NAMALWA (cell line): ENCODE measurements at regions not wholly inside any gene's neighbourhood (a gene's known extent, or its start where the extent isn't known, plus 50 kb on each side); places are given as distances from the start of the nearest gene placed in this dataset.

Experiments
- DNase-seq: peaks from one replicate; pipeline ENCODE4 v3.0.0-alpha.2; 2015; ENCODE audit warnings: low spot score

DNA sequence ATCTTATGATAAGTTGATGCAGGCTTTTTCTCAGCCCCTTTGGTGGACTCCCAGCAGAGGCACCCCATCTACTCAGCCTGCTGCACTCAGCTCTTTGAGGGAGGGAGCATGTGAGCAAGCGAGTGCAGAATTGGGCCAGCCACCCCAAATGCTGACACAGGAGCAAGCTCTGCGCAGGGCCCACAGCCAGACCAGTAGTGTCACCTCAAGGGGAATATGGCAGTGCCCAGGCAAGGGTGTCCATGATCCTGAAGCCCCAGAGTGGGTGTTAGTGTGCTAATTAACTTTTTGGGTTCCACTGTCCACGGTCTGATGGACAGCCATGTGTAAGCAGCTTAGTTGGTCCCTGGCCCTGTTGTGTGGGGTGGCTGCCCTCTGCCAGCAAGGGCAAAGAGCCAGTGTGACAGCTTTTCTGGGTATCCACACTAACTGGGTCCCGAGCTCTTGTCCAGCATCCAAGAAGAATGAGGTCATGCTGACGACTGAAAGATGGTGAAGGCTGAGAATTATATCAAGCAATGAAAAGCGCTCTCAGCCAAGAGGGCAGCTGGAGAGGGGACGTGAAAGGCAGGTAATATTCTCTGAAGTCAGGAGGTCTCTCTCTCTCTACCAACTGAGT, 898.3 kb upstream of the PCDH9 start:
- no peak for DNase-seq

DNA sequence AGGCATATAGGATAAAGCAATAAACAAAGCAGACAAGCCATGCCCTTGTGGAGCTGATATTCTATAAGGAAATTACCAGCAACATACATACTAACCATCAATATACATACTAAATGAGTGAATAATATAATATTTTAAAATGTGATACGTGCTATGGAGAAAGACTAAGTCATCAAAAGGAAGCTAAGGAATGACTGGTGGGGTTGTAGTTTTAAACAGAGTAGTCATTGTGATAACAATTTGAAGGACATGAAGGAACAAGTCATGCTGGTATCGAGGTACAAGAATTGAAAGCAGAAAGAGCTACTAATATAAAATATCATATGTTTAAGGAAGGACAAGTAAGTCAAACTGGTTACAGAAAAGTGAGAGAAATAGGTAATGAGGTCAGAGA, 894.9 kb upstream of the PCDH9 start:
- DNase-seq: no peak

DNA sequence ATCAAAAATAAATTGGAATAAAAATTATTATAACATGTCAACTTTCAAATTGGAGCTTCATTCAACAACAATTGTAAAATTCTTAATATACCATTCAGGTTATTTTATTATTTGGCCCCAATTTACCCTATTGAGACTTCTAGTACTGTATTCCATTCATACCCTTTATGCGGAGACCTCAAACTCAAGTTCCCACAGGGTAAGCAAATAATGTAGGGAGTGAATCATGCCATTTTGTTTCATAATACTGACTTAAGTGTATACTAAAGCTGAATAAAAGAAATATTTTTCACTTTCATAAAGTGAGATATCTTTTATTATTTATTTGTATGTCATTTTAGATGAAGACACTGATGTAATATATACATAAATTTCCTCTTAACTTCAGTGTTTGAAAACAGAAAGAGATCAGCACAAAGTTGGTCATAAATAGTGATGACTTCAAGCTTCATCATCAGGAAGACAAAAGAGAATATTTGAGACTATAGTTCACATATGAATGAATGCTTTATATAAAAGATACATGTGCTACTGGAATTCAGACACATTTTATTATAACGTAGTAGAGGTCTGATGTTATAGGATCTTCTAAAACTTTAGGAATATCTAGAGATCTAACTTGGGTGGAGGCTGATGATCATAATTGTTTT, 894.4 kb upstream of the PCDH9 start:
- DNase-seq: no peak

DNA sequence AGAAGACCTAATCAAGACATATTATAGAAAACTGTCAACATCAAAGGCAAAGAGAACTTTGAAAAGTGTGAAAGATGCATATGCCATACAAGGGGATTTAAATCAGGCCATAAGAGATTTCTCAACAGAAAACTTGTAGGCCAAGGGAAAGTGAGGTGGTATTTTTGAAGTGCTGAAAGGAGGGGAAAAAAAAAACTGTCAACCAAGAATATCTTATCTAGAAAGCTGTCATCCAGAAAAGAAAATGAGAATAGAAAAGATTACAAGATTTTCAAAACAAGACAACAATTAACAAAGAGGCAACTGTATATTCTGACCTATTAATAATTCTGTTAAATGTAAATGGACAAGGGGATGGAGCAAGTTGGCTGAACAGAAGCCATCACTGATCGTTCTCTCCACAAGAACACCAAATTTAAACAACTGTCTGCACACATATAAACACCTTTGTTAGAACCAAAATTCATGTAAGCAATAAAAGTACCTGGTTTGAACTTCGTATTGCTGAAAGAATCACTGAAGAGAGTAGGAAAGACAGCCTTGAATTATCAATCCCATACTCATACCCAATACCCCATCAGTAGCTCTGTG, 880.1 kb upstream of the PCDH9 start:
- DNase-seq: no peak

DNA sequence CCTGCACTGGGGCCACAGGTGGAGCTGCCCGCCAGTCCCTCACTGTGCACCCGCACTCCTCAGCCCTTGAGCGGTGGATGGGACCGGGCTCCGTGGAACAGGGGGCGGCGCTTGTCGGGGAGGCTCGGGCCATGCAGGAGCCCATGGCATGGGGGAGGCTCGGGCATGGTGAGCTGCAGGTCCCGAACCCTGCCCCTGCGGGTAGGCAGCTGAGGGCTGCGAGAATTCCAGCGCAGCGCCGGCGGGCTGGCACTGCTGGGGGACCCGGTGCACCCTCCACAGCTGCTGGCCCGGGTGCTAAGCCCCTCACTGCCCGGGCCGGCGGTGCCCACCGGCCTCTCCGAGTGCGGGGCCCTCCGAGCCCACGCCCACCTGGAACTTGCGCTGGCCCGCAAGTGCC, 877.5 kb upstream of the PCDH9 start:
- no peak for DNase-seq

DNA sequence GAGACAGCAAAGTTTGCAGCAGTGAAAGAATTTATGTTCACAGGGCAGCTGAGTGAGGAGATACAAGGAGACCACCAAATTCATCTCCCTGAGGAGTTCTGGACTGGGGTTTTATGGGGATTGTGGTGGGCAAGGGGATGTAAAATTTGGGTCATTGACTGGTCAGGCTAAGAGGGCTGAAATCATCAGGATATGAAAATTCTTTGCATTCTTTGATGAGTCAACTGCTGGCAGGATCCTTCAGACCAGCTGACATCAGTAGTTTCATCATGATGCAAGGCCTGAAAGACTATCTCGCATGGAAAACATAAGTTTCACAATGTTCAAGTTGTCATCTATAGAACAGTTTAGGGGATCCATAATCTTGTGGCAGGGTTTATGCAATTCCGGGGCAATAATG, 869.5 kb upstream of the PCDH9 start:
- DNase-seq: no peak

DNA sequence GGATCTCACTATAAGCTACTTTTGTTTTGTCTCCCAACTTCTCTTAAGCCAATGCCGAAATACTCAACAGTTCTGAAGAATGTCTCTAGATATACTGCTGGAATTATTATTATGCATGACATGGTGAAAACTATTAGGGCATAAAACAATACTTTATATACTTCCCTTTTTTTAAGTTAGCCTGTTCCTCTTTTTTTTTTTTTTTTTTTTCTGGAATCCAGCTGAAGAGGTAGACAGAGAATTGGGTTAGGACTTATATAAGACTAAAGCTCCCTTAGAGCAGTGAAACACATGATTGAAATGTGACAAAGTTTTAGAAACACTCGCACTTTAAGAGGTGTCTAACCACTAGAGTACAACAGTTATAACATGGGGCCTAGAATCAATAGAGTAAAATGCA, 850.9 kb upstream of the PCDH9 start:
- DNase-seq: no peak

DNA sequence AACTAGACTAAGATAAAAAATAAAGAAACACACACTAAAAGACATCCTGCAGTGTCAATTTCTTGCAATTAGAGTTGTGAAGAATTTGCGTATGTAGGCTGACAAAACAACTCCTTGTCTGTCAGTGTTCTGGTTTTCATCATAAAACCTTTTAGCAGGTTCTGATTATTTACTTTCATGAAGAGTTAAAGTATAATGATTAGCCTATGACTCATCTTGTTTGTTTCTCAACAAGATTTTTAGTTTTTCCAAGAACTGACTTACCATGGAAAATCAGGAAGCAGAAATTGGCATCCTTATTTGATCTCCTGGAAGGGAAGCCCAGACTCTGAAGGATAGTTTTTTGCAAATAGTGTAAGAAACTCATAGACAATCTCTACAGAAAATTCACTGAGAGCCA, 848.7 kb upstream of the PCDH9 start:
- no peak for DNase-seq

DNA sequence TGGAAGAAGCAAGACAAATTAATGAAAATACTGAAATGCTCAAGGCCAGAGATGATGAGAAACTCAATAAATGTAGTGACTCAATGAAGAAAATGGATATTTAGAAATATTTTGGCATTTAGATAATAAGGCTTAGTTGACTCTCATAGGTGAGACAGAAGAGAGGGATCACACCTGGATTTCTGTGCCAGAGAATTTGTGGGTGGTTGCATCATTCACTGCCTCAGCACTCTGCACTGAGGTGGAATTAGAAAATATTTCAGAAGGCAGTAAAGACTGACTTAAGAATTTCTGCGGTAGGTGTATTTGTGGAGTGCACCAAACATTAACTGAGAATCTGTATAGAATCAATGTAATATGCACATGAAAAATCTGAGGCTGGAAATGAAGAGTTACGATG, 848.3 kb upstream of the PCDH9 start:
- DNase-seq: no peak

DNA sequence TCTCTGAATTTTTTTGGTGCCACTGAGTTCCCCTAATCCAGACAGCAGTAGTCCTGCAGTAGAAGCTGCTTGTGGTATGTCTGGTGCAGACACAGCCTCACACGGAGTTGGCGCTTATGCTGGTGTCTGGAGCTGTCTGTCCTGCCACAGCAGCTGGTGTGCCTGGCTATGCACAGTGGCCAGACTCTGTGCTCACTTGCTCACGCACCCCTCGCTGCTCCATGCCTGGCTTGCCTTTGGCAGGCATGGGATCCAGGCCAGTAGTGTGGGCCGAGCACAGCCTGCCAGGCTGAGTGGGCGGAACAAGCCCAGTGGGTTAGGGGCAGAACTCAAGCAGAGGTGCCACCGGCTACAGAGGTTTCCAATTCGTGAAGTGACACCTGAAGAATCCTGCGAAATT, 845.9 kb upstream of the PCDH9 start:
- no peak for DNase-seq

DNA sequence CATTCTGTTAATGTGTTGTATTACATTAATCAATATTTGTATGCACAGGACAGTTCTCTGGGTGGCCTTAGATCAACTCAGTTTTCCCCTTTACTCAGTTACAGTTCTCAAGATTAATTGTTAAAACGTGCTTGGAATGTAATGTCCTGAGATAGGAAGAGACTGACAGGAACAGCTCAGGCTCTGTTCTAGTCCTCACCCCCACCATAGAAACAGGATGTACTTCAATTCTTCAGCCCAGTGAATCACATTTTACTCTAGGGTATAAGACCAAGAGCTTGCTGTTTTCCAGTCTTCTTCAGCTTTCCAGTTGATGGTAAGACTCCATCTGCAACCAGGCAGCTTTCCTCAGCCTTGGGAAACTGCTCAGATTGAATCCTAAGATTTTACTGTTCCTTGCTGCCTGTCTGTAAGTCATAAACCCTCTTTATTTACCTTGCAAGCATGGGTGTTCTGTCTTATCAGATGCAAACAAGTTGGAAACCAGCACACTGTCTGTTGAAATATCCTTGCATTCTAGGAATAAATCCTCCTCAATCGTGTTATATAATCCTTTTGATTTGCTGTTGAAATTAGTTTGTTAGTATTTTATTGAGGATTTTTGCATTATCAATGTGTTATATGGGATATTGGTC, 836.9 kb upstream of the PCDH9 start:
- no peak for DNase-seq

DNA sequence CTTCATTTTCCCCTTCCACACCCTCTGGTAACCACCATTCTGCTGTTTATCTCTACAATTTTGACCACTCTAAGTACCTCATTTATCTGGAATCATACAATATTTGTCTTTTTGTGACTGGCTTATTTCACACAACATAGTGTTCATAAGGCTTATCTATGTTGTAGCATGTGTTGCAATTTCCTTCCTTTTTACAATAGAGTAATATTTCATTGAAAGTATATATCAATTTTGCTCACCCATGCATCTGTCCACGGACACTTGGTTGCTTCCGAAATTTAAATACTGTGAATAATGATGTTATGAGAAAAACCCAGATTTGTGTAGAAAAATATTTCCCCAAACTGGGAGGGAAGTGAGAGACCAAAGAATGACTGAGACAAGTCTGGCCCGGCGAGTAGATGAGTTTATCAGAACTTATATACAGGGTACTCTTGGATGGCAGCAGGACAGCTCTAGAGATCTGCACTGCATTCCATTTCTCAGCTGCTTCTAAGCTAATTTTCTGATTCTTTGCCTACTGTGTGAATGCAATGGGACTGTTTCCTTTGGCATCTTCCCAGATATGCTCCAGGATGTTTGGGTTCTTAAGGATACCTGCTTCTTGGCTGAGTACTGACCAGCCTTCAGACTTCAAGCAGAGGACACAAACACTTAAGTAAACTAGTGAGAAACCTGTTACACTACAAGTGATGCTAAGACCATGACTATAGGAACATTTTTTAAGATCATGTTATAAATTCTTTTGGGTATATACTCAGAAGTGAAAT, 834.0 kb upstream of the PCDH9 start:
- no peak for DNase-seq

DNA sequence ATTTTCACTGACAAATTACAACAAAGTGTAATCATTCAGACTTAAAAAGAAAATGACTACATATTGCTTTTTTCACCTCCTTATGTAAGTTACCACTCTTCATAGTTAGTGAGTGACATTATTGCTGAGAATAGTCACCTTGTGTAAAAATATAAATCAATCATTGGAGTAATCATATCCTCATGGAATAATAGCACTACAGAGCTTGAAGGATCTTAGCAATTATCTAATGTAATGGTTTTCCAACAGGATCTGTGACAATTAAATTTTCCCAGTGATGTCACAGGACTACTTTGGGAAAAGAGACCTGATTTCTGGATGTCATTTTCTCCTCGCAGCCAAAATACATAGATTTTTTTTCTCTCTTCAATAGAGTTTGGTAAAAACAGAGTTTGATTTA, 833.0 kb upstream of the PCDH9 start:
- no peak for DNase-seq

DNA sequence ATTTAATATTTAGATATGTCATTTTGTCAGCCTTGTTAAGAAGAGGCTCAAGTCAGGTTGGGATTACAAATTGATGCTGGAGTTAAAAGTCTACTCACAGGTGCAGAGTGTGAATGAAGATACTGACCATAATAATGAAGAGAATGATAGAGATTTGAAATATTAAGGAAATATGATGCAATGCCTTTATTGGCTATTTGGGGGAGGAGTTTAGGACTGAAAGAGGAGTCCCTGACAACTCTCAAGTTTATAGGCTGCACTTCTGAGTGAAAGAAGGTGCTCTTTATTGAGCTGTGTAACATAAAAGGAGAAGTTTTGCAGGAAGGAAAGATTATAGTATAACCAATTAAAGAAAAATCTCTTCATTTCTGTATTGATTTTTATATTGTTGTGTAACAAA, 827.7 kb upstream of the PCDH9 start:
- DNase-seq: no peak

DNA sequence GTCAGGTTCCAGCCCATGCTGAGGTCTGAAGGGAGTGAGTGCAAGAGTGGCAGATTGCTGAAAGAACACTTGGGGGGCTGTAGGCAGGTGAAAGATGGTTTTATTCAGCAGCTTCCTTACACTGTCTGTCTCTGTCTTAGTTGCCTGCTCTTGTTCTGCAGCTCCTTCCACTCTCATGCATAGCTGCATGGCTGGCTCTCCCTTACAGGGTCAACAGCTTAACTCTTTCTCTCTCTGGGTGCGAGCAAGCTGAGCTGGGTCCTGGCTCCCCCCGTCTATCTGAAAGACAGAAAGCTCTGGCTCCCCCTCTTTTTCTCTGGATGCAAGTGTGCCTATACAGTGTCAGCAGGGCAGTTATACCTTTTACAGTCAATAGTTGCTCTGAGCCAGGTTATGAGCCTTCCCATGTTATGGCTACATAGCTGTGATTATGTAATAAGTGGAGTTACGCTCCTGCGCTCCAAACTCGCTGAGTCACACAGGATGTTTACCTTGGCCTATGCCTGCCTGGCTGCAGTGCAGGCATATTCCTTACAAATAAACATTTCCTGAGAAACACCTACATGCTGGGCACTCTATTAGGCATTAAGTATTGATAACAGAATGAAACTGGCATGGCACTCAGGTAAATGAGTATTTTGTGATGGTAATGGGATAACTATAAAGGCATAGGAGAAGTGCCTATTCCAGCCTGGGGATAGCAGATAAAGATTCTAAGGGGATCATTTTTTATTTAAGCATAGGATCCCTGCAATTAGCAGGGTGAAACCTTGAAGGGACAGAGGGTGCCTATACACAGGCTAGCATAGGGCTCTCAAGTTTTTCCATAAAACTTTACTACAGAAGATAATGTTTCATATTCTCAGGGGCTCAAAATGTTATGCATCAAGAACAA, 826.9 kb upstream of the PCDH9 start:
- peak; percentile 11 for DNase-seq

DNA sequence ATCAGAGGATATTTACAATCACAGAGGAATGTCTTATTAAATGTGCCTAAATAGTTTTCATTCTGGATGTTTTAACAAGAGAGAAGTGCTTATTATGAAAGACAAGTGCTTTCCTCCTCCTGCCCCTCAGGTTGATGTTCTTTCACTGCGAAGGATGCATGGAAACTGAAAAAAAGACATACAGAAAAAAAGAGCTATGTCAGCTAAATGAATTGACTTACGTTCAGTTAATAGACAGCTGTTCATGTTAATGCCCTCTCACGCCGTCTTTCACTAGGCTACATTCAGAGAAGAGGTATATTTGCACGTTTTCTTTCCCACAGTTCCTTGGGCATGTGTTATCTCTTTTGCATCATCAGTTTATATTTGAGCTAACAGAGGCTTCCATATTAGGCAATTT, 821.8 kb upstream of the PCDH9 start:
- no peak for DNase-seq

DNA sequence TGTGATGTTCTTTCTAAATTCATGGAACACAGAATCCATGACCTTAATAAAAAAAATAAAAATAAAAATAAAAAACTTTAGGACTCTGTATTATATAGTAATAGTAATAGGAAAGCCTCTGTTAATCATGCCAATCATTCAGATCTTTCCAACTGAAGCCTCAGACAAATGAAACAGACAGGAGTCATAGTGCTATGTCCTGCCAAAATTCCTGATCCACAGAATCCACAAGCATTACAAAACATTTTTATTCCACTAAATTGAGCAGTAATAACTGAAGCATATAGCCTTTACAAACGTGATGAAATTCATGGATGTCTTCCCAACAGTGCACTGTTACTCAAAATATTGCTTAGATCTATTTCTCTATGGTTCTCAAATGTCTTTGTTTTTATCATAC, 820.6 kb upstream of the PCDH9 start:
- no peak for DNase-seq

DNA sequence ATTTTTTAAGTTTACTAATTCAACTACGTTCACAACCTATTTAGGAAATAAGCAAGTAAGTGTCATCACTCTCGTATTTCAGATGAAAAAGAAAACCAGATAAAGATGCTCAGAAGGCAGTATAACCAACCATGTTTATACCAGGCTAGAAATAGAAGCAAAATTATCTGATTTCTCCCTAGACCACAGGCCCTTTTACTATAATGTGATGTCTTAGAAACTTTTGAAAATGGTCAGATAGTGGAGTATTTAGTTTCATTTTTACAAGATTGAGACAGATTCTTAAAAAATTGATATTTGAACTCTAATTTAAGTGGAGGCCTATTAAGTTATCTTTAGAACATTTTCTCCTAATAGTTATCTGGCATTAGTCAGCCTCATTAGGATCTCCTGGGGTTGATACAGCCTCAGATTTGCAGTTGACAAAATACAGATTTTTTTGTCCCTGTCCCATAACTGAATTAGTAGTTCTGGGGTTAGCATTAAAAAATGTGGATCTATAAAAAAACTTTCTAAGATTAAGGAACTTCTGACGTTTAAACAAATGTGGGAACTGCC, 818.7 kb upstream of the PCDH9 start:
- DNase-seq: no peak

DNA sequence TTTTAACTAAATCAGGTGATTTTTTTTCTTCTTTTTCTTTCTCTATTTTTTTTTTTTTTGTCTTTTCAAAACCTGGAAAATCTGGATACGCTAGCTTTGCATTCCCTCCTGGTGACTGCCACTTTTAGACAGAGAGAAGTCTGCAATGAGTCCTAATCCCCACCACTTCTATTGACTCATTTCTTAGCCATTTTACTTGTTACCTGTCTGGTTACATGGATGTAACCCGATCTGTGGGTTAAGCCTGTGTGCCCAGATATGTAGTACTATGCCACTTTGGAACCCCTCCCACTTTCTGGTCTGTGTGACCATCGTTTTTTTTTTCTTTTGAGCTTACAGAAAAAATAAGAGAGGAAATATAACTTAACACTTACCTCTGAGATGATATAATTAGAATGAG, 817.8 kb upstream of the PCDH9 start:
- no peak for DNase-seq

DNA sequence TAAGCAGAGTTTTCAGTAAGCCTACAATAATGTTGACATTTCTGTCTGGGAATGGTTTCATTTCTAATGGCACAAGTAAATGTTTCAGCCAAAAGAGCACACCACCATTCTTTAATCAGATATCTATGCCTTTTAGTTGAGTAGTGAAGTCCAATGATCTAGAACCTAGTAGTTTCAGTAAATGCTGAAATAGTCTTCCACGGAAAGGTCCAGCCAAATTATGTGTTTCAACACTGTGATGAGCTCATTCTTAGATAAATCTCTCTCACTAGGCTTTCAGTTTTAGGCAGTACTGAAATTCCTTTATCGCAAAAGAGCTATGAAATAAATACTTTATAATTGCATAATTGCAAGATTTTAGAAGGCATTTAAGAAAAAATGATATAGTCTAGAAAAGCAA, 816.8 kb upstream of the PCDH9 start:
- no peak for DNase-seq

DNA sequence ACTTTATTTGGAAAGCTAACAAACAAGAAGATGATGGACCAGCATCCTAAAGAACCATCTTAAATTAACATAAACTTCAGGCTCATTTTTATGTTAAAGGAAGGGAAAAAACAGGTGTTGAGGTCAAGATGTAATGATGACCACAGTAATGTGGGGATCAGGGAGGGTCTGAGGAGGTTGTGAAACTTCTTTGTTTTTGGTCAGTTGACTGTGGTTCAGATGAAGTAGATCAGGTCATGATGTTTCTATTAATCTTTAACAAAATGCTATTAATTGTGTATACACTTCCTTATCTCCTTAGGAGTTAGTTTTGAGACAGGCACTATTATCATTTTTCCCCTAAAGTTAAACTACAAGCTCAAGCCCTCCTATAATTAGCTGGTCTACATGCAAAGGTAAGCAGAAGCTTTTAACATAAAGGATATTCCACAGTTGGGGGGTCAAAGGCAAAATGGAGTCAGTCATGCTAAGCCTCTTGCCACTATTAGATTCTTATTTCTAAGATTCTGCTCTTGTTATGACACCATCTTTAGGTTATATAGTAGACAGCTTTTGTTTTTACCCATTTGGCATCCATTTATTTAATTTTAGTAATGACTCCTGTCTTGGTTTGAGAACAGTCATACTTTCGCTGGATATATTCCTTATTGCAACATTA, 800.1 kb upstream of the PCDH9 start:
- DNase-seq: no peak
